GM12873 (cell line): ENCODE measurements at regions not wholly inside any gene's neighbourhood (a gene's known extent, or its start where the extent isn't known, plus 50 kb on each side); places are given as distances from the start of the nearest gene placed in this dataset.

Experiments used
- CTCF ChIP-seq: IDR thresholded peaks from 2 replicates; pipeline ENCODE4 v1.5.1; 2012; ENCODE audit warnings: low read depth, mild to moderate bottlenecking, moderate library complexity, low read length, control low read depth; ENCODE audit not compliant: insufficient read depth; ENCODE audit errors: missing control alignments

DNA sequence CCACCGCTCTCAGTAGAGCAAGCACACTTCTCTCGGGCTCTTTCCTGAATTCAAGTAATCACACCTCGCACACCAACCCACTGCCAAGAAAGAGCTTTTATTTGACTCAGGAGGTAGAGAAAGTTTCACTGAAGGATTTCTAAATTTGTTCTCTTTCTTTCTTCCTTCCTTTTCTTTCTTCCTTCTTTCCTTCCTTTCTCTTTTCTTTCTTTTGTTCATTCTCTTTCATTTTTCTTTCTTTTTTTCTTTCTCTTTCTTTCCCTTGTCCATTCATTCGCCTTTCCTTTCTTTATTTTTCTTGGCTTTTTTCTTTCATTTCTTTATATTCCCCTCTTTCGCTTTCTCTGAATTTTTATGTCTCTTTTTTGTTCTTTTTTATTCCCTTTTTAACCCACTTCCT is 300.1 kb downstream of the ENC1 start:
- no peak for TF ChIP-seq CTCF

DNA sequence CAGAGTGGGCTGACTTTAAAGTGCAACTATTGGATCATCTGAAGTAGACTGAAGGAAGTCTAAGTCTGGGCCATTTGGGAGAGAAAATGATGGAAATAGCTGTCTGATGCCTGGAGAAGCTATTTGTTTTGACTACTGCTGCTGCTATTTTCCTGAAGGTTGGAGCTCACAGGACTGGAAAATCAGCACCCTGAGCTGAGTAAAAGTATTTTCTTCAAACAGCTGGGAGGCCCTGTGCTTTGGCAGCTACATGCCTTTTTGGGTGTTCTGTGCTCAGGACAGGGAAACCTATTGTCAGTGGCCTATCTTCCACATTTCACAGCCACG is 302.6 kb downstream of the ENC1 start:
- TF ChIP-seq CTCF = no peak

- no peak for TF ChIP-seq CTCF
Measured at GRCh38 chr5:74337254-74337983, 303.1 kb downstream of the ENC1 start.

DNA sequence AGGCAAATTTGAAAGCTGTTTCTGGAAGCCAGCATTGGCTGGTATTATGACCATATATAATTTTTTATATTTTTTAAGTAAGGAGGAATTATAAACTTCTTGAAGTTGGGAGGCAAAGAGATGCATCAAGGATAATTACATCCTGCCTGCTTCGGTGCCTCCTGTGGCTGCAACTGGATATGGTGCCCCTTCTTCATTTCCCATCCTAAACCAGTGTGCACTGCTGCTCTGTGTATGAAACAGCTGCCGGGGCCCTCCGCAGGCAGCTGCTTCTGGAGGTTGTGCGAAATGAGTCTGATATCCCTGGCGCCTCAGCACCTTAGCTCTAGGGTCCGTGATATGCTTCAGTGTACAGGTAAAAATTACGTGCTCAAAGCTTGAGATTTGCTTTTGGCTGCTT is 304.2 kb downstream of the ENC1 start:
- TF ChIP-seq CTCF = peak; percentile 43

DNA sequence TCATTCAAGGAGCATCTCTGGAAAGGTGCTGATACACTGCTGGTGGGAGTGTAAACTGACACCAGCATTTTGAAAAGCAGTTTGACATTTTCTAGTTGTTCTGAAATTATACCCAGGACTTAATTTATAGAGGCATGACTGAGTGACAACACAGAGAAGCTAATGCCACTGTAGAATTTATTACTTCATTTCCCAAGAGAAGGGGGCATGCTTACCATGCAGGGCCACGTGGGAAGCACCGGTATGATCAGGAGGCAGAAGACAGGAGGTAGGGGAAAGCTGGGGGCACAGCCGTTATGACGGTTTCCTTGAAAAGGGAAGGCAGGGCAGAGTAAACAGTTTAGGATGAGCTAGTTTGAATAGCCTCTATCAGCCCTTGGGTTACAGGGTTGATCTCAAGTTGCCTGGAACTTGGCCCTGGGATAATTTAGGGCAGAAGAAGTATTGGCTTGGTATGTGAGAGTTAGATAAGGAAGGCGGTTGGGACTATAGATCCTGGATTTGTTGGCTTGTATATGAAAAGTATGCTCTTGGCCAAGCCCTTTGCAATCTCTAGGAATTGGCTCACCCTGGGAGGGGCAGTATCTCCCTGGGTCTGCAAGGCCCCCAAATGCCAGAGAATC is 305.7 kb downstream of the ENC1 start:
- TF ChIP-seq CTCF = no peak

- no peak for TF ChIP-seq CTCF
Measured at GRCh38 chr5:74334062-74334761, 306.3 kb downstream of the ENC1 start.

DNA sequence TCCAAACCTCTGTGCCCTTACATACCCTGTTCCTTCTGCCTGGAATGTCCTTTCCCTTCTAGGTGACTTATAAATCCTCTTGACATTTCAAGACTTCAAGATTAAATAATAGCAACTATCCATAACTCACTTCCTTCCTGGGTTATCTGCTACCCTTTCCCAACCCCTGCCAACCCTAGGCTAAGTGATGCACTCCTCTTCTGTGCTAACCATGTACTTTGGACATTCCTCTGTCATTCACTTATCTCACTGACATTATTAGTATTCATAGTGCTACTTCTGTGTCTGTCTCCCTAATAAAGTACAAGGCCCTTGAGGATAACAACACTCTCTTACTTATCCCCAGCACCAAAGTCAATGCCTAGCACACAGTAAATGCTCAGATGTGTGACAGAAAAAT is 307.1 kb downstream of the ENC1 start:
- TF ChIP-seq CTCF = no peak
